ENCODE measurements at regions not wholly inside any gene's neighbourhood (a gene's known extent, or its start where the extent isn't known, plus 50 kb on each side); places are given as distances from the start of the nearest gene placed in this dataset.

GRCh38 chr19:23482829-23483228, 87.6 kb upstream of the ZNF91 start:
- no TSS peak for BruUV-seq (replicated peaks)
- FAIRE-seq (no peak), ATAC-seq (no peak), DNase-seq (ENCODE audit: extremely low read depth in 1 of 4, low spot score in 3 of 4) (no peak)
- H3K9ac ChIP-seq (ENCODE audit: insufficient read depth in 1 of 2, low read depth in 2 of 2, low read length in 2 of 2) = no peak overlapping the region
- WGBS (ENCODE audit: insufficient coverage, low coverage, missing lambda C conversion rate) = 0% methylated on average over 4 of the region's 5 CpGs
- ChIA-PET CTCF (ENCODE audit: low intra/inter-chr PET ratio) (no interaction called here), POLR2A (no interaction called here)
- no peaks in the 10 kb centered on the region for H3K36me3 ChIP-seq (ENCODE audit: control insufficient read depth, insufficient read depth, low read length)
- no peak overlapping the region for H3K4me2 ChIP-seq (ENCODE audit: insufficient read depth, low read length)
- in situ Hi-C loops (cut with MboI) (no loop called here), intact Hi-C loops (cut with micrococcal nuclease) (no loop called here)
- H3K9me3 ChIP-seq (replicated peaks; ENCODE audit: control insufficient read depth, insufficient read depth, low read depth, low read length) = no peaks in the 10 kb centered on the region
- H3K4me1 ChIP-seq (replicated peaks in 1 of 2; ENCODE audit: control insufficient read depth in 2 of 2, insufficient read depth in 2 of 2, low read length in 2 of 2) = no peaks in the 10 kb centered on the region
- no peak overlapping the region for H2AFZ ChIP-seq (ENCODE audit: low read depth, low read length)
- no peak overlapping the region for H3K4me3 ChIP-seq
- no peaks in the 10 kb centered on the region for H3K27me3 ChIP-seq (ENCODE audit: control insufficient read depth in 2 of 2, insufficient read depth in 2 of 2, low read length in 2 of 2)
- H3K79me2 ChIP-seq (ENCODE audit: control insufficient read depth, insufficient read depth, low read length) = no peaks in the 10 kb centered on the region
- no peak overlapping the region for H3K27ac ChIP-seq (ENCODE audit: extremely low read depth, low read depth, low read length)
- no peaks in the 10 kb centered on the region for H4K20me1 ChIP-seq (replicated peaks; ENCODE audit: control insufficient read depth, insufficient read depth, low read length)
- H3K9me1 ChIP-seq (ENCODE audit: control insufficient read depth, insufficient read depth, low read length) = no peaks in the 10 kb centered on the region
- no peak for TF ChIP-seq HDGF (IDR thresholded peaks at IDR 0.05)
- no peak for TF ChIP-seq SP2 (IDR thresholded peaks at IDR 0.05; ENCODE audit: extremely low read depth, low read depth, low read length, poor library complexity, severe bottlenecking)
- no peak for TF ChIP-seq GATAD2A (IDR thresholded peaks at IDR 0.05)
- TF ChIP-seq, protein P1, sequence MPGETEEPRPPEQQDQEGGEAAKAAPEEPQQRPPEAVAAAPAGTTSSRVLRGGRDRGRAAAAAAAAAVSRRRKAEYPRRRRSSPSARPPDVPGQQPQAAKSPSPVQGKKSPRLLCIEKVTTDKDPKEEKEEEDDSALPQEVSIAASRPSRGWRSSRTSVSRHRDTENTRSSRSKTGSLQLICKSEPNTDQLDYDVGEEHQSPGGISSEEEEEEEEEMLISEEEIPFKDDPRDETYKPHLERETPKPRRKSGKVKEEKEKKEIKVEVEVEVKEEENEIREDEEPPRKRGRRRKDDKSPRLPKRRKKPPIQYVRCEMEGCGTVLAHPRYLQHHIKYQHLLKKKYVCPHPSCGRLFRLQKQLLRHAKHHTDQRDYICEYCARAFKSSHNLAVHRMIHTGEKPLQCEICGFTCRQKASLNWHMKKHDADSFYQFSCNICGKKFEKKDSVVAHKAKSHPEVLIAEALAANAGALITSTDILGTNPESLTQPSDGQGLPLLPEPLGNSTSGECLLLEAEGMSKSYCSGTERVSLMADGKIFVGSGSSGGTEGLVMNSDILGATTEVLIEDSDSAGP (CRISPR knock-in tag; IDR thresholded peaks at IDR 0.05) = no peak
- TF ChIP-seq, protein P2, sequence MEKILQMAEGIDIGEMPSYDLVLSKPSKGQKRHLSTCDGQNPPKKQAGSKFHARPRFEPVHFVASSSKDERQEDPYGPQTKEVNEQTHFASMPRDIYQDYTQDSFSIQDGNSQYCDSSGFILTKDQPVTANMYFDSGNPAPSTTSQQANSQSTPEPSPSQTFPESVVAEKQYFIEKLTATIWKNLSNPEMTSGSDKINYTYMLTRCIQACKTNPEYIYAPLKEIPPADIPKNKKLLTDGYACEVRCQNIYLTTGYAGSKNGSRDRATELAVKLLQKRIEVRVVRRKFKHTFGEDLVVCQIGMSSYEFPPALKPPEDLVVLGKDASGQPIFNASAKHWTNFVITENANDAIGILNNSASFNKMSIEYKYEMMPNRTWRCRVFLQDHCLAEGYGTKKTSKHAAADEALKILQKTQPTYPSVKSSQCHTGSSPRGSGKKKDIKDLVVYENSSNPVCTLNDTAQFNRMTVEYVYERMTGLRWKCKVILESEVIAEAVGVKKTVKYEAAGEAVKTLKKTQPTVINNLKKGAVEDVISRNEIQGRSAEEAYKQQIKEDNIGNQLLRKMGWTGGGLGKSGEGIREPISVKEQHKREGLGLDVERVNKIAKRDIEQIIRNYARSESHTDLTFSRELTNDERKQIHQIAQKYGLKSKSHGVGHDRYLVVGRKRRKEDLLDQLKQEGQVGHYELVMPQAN (IDR thresholded peaks at IDR 0.05; ENCODE audit: borderline replicate concordance) = no peak
